ENCODE measurements at regions not wholly inside any gene's neighbourhood (a gene's known extent, or its start where the extent isn't known, plus 50 kb on each side); places are given as distances from the start of the nearest gene placed in this dataset.
A peak's percentile ranks its signal among the peaks of the same experiment; 100 is the strongest.

- FAIRE-seq (no peak), DNase-seq (ENCODE audit: insufficient read length, low spot score) (no peak)
- no peak for TF ChIP-seq POLR2A (IDR thresholded peaks at IDR 0.05; ENCODE audit: low read depth, low read length)
Observed at GRCh38 chr5:34585601-34586104, 70.5 kb upstream of the RAI14 start.

GRCh38 chr5:34586117-34586885 is 69.8 kb upstream of the RAI14 start:
- TF ChIP-seq POLR2A (IDR thresholded peaks at IDR 0.05; ENCODE audit: low read depth, low read length): no peak
- FAIRE-seq: peak; percentile 86
- DNase-seq (ENCODE audit: insufficient read length, low spot score): no peak

- no peak for DNase-seq (ENCODE audit: insufficient read length, low spot score)
- TF ChIP-seq POLR2A (IDR thresholded peaks at IDR 0.05; ENCODE audit: low read depth, low read length): no peak
- peak; percentile 71 for FAIRE-seq
Observed at GRCh38 chr5:34587355-34588241, 68.5 kb upstream of the RAI14 start.

GRCh38 chr5:34589832-34590231 is 66.3 kb upstream of the RAI14 start:
- FAIRE-seq (no peak), DNase-seq (ENCODE audit: insufficient read length, low spot score) (no peak)
- no peak for TF ChIP-seq POLR2A (IDR thresholded peaks at IDR 0.05; ENCODE audit: low read depth, low read length)

GRCh38 chr5:34591723-34592122 is 64.4 kb upstream of the RAI14 start:
- FAIRE-seq: no peak
- no peak for TF ChIP-seq POLR2A (IDR thresholded peaks at IDR 0.05; ENCODE audit: low read depth, low read length)
- no peak for DNase-seq (ENCODE audit: insufficient read length, low spot score)

GRCh38 chr5:34597034-34598027 is 58.8 kb upstream of the RAI14 start:
- no peak for TF ChIP-seq POLR2A (IDR thresholded peaks at IDR 0.05; ENCODE audit: low read depth, low read length)
- DNase-seq (ENCODE audit: insufficient read length, low spot score) (no peak), FAIRE-seq (peak; percentile 77)

GRCh38 chr5:34598177-34598794 is 57.8 kb upstream of the RAI14 start:
- DNase-seq (ENCODE audit: insufficient read length, low spot score) (peak; percentile 39), FAIRE-seq (peak; percentile 88)
- TF ChIP-seq POLR2A (IDR thresholded peaks at IDR 0.05; ENCODE audit: low read depth, low read length): no peak

- no peak for DNase-seq (ENCODE audit: insufficient read length, low spot score)
- no peak for FAIRE-seq
- TF ChIP-seq POLR2A (IDR thresholded peaks at IDR 0.05; ENCODE audit: low read depth, low read length): no peak
Observed at GRCh38 chr5:34599471-34600117, 56.5 kb upstream of the RAI14 start.

GRCh38 chr5:34600118-34600493 is 56.0 kb upstream of the RAI14 start:
- no peak for DNase-seq (ENCODE audit: insufficient read length, low spot score)
- TF ChIP-seq POLR2A (IDR thresholded peaks at IDR 0.05; ENCODE audit: low read depth, low read length): no peak
- FAIRE-seq: no peak

GRCh38 chr5:34603378-34603777 is 52.8 kb upstream of the RAI14 start:
- no peak for TF ChIP-seq POLR2A (IDR thresholded peaks at IDR 0.05; ENCODE audit: low read depth, low read length)
- DNase-seq (ENCODE audit: insufficient read length, low spot score) (no peak), FAIRE-seq (no peak)

- FAIRE-seq (no peak), DNase-seq (ENCODE audit: insufficient read length, low spot score) (no peak)
- TF ChIP-seq POLR2A (IDR thresholded peaks at IDR 0.05; ENCODE audit: low read depth, low read length): no peak
Observed at GRCh38 chr5:34604119-34604675, 51.9 kb upstream of the RAI14 start.

GRCh38 chr5:34606101-34606500 is 50.0 kb upstream of the RAI14 start:
- DNase-seq (ENCODE audit: insufficient read length, low spot score): no peak
- no peak for FAIRE-seq
- no peak for TF ChIP-seq POLR2A (IDR thresholded peaks at IDR 0.05; ENCODE audit: low read depth, low read length)

Measured in H54 (cell line).